Activated CD4-positive, alpha-beta T cell treated with anti-CD3 and anti-CD28 coated beads, Interleukin-2, amount 50 U/mL, for 4 hours (primary cell): ENCODE measurements at regions not wholly inside any gene's neighbourhood (a gene's known extent, or its start where the extent isn't known, plus 50 kb on each side); places are given as distances from the start of the nearest gene placed in this dataset.
A peak's percentile ranks its signal among the peaks of the same experiment; 100 is the strongest.
"Not testable (repeated sequence)": the region's sequence is repeated elsewhere in the genome, so short reads cannot be mapped to it uniquely, and the experiment has no call there.

Experiments
- DNase-seq, 2 experiments: peaks; one replicate each; pipeline ENCODE4 v3.0.0-alpha.2; 2020

DNA sequence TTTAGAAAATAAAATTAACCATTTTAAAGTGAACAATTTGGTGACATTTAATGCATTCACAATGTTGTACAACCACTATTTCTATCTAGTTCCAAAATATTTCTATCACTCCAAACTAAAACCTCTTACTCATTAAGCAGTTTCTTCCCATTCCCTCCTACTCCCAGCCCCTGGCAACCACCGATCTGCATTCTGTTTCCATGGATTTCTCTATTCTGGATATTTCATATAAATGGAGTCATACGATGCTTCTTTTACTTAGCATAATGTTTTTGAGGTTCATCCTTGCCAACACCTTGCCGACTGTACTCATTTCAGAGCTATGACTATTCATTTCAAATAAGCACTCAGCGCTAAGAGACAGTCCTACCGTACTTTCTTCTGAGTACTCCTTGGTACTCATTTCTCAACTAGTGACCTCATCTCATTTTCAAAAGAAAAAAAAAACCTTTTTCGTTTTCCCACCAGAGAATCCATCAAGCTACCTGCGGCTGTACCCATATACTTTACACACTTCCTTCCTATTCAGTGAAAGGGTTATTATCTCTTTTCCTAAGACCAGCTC, 259.2 kb downstream of the UTRN start:
- DNase-seq = no peak

DNA sequence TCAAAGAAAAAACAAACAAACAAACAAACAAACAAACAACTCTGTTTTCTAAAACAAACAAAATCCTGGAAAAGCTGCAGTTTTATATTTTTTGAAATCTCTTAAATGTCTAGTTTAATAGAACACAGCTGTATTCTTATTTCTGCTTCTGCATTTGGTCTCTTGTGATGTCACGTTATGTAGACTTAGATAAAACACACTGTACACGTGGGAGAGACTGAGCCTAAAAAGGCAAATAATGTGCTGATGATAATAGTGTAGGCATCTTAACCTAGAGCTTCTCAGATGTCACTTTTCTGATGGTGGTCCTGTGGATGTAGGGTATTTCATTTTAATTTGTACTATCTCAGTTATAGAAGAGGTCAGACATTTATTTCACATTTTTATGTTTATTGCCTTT, 261.7 kb downstream of the UTRN start:
- no peak for DNase-seq

DNA sequence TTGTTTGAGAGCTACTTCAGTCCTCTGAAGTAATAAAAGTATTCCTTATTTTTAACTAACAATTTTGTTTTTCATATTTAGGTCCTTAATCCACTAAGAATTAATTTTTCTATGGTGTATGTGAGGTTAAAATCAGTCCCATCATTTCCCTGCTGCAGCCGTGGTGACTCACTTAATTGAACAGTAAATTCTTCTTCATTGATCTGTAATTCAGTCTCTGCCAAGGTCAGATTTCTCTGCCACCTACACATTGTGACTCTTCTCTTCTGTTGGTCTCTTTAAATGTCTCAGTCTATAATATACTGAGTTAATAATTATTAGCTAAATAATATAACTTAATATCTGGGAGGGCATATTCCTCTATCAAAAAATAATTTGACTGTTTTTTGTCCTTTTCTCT, 262.3 kb downstream of the UTRN start:
- no peak for DNase-seq

DNA sequence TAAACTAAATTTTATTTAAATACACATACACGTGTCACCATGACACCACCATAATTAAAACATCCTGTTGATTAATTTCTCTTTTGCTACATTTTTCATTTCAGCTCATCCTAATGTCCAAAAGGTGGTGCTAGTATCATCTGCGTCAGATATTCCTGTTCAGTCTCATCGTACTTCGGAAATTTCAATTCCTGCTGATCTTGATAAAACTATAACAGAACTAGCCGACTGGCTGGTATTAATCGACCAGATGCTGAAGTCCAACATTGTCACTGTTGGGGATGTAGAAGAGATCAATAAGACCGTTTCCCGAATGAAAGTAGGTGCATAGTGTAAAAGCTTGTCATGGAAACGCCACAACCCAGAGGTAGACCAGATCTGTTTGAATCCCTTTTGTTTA, 263.4 kb downstream of the UTRN start:
- no peak for DNase-seq

GRCh38 chr6:144549837-144550747, 265.0 kb downstream of the UTRN start:
- no peak for DNase-seq

GRCh38 chr6:144551339-144551738, 266.2 kb downstream of the UTRN start:
- DNase-seq = no peak

DNA sequence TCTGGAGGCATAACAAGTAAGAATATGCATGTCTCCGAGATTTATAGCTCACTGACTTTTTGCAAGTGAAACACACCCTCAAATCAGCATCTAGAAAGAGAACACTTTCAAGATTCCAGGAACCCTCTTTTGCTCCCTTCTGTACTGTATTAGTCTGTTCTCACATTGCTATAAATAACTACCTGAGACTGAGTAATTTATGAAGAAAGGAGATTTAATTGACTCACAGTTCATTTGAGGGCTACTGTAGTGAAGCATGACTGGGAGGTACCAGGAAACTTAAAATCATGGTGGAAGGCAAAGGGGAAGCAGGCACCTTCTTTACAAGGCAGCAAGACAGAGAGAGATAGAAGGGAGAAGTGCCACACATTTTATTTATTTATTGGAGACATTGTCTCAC, 269.9 kb downstream of the UTRN start:
- no peak for DNase-seq

DNA sequence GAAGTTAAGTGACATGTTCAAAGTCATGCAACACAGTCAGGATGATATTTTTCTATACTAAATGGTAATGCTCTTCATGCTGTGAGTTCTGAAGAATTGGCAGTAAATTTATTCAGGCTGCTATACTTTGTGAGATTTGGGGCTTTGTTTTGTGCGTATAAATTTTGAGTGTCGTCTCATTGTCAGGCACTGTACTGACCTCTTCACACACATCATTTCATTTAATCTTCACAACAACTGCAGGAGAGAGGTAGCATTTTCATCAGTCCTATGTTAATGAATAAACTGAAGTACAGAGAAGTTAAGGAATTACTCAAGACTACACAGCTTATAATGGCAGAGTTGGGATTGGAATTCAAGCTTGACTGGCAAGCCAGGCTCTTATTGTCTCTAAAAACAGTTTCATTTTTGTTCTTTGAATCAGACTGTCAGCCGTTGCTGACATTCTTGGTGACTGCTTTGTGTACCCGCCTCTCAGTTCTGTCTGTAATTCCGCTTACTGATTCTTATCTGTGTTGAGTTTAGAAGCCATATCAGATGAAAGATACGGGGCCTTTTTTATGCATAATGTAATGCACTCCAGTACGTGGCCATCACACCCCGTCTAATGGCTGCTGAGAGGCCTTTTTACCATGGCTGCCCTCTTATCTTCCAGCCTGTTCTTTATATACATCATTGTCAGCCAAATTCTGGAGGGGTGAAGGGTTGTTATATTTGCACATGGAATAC, 274.9 kb downstream of the UTRN start:
- DNase-seq = peak; percentile 10 to 13

DNA sequence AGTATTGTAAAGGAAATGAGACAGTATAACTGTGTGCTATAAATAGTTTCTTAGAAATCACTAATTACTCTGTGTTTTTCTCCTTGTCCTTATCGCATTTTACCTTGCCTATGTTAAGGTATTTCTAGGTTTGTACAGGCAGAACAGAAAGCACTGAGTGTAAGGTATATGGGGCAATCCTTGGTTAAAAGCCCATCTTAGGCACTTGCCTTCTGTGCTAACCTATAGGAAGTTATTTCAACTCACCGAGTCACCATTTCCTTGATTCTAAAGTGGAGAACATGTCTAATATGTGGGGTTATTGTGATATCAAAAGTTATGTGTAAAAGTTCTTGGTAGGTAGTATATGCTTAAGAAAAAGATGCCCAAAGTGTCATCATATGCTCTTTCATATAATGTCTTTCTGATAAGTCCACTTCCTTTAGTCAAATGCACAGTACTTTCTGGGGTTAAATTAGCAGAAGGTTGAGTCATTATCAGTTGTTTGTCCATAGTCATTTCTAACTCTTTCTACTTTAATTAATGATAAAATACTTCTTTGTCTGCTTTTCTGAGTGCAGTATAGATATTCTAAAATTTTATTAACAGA, 276.4 kb downstream of the UTRN start:
- no peak for DNase-seq

DNA sequence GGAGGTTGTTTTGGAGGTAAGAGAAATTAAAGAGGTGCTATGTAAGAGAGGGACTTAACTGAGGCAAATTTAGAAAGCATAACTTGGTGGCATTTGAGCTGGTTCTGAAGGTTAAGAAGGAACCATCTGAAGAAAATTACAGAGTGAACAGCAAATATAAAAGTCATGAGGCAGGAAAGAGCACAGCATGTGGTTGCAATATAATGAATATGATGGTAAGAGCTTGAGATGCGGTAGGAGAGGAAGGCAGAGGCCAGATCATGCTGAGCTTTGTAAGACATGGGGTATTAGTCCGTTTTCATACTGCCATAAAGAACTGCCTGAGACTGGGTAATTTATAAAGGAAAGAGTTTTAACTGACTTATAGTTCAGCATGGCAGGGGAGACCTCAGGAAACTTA, 279.1 kb downstream of the UTRN start:
- no peak for DNase-seq

GRCh38 chr6:144566868-144567615, 281.9 kb downstream of the UTRN start:
- no peak for DNase-seq

DNA sequence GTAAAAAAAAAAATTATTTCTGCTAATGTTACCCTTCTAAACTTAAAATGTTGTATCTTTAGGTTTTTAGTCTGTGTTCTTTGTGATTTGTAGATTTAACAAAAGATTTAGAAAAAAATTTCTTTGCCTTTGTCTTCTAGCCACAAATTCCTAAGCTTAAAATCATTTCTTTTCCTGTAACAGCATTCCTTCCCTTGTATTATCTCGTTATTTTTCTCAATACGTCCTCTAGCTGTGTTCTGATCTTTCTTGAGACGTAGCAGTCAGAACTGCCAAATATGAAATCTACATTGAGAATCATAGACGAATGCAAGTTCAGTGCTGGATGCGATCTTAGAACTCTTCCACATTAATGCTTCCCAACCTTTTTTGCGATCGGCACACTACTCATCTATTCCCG, 283.1 kb downstream of the UTRN start:
- no peak for DNase-seq

GRCh38 chr6:144572541-144572940, 287.4 kb downstream of the UTRN start:
- DNase-seq = not testable (repeated sequence)

DNA sequence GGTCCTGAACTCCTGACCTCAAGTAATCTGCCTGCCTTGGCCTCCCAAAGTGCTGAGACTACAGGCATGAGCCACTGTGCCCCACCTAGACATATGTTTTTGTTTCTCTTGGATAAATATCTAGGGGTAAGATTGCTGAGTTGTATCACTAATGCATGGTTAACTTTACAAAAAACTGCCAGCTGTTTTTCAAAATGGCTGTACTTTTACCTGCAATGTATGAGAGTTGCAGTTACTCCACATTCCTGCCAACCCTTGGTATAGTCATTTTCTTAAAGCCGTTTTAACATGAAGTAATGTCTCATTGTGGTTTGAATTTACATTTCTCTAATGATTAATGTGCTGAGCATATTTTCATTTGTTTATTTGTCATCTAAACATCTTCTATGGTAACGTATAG, 289.7 kb downstream of the UTRN start:
- no peak for DNase-seq

GRCh38 chr6:144575327-144575726, 290.2 kb downstream of the UTRN start:
- no peak for DNase-seq

- DNase-seq = no peak
Observed at GRCh38 chr6:144576871-144577270, 291.7 kb downstream of the UTRN start.

DNA sequence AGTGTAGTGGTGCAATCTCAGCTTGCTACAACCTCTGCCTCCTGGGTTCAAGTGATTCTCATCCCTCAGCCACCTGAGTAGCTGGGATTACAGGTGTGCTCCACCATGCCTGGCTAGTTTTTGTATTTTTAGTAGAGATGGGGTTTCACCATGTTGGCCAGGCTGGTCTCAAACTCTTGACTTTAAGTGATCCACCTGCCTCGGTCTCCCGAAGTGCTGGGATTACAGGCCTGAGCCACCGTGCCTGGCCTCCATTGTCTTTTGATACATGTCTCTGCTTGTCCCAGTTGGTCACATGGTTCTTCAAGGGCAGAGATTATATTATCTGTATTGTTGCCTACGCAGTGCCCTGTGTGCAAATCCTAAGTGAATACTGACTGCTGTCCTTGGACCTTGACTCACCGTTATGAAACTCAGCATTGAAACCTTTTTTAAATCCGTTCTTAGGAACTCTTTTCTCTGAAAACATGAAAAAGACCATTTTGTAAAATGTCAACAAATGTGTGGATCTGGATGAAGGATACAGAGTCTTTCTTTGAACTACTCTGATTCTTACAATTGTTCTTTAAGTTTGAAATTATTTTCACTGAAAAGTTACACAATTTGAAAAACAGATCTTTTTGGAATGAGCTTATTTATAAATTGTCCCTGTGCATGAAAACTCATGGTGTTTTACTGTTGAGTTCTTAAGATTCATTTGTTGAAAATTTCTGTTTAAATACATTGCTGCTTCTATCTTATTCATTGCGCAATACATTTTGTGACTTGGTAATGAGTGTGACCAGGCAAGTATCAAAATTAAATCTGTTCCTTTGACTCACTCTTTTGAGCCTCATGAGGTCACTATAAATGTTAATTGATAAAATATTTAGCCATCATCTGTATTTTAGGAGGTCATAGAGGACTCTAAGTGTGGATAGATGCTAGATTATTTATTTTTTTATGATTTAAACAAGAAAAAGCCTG, 293.5 kb downstream of the UTRN start:
- no peak for DNase-seq

- no peak for DNase-seq
Observed at GRCh38 chr6:144580039-144580438, 294.9 kb downstream of the UTRN start.

DNA sequence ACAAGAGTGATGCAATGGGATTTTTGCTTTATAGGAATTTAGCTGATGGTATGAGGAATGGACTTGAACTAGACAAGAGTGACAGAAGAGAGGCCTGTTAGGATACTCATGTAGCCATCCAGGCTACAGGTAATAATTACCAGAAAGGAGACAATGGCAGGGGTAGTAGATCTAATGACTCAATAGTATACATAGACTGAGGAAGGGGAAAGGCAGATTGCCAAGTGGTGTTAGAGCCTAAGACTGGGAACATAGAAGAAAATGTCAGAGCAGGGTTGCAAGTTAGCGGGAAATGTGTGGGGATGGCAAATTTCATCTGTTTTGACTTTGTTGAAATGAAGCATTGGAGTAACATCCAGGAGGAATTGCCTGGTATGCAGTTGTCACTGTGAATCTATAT, 295.6 kb downstream of the UTRN start:
- no peak for DNase-seq

DNA sequence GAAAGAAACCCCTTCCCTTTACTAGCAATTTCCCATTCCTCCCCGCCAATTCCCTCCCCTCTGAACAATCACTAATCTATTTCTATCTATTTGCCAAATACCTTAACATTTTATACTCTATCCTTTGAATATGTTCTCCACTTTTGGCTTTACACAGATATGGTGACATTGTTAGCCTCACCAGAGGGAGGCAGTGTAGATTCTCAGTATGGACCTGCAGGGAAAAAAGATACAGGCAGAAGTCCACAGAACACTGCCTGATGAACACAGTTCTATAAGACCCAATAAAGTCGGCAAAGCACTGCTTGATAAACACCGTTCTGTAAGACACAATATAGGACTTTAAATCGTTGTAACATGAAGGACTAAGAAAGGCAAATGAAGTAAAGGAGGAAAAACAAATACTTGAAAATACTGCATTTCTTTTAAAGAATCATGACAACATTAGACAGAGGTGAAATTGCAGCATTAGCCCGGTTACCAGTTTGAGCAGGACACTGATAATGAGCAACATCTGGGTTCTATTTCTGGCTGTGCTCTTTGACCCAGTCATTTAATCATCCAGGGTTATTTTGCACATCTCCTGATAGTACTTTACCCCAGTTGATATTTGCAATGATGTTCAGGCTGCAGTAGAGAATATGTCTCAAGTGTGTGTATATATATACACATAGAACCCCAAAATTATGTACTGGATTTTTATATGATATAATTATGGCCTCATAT, 296.8 kb downstream of the UTRN start:
- DNase-seq = peak in 1 of 2 experiments; percentile 3
